ENCODE measurements at regions not wholly inside any gene's neighbourhood (a gene's known extent, or its start where the extent isn't known, plus 50 kb on each side); places are given as distances from the start of the nearest gene placed in this dataset.

- no peak for DNase-seq
Observed at GRCh38 chrX:110408949-110409588, 50.4 kb downstream of the RTL9 start.

GRCh38 chrX:110409925-110410324 is 51.3 kb downstream of the RTL9 start:
- DNase-seq = no peak

- DNase-seq = no peak
Observed at GRCh38 chrX:110410603-110411002, 52.0 kb downstream of the RTL9 start.

GRCh38 chrX:110412971-110413726 is 54.5 kb downstream of the RTL9 start:
- DNase-seq = peak; percentile 66

- no peak for DNase-seq
Observed at GRCh38 chrX:110413727-110414124, 55.1 kb downstream of the RTL9 start.

GRCh38 chrX:110414273-110414672 is 55.6 kb downstream of the RTL9 start:
- DNase-seq = no peak

- DNase-seq = no peak
Observed at GRCh38 chrX:110414679-110415439, 56.2 kb downstream of the RTL9 start.

- DNase-seq = no peak
Observed at GRCh38 chrX:110415440-110416170, 57.0 kb downstream of the RTL9 start.

GRCh38 chrX:110417128-110417527 is 58.5 kb downstream of the RTL9 start:
- DNase-seq = no peak

- no peak for DNase-seq
Observed at GRCh38 chrX:110418316-110419235, 59.9 kb downstream of the RTL9 start.

- DNase-seq = no peak
Observed at GRCh38 chrX:110419512-110419911, 60.9 kb downstream of the RTL9 start.

- DNase-seq = no peak
Observed at GRCh38 chrX:110420771-110421499, 62.3 kb downstream of the RTL9 start.

GRCh38 chrX:110421500-110422455 is 63.1 kb downstream of the RTL9 start:
- DNase-seq = no peak

- no peak for DNase-seq
Observed at GRCh38 chrX:110425222-110426154, 66.8 kb downstream of the RTL9 start.

- no peak for DNase-seq
Observed at GRCh38 chrX:110426155-110426504, 67.5 kb downstream of the RTL9 start.

GRCh38 chrX:110427076-110427475 is 68.4 kb downstream of the RTL9 start:
- no peak for DNase-seq

- DNase-seq = no peak
Observed at GRCh38 chrX:110428144-110428543, 69.5 kb downstream of the RTL9 start.

- DNase-seq = no peak
Observed at GRCh38 chrX:110430293-110431076, 71.8 kb downstream of the RTL9 start.

All from activated T-cell treated with anti-CD3 and anti-CD28 coated beads, Interleukin-2, amount 50 U/mL, for 1 hour (primary cell).